ENCODE measurements at regions not wholly inside any gene's neighbourhood (a gene's known extent, or its start where the extent isn't known, plus 50 kb on each side); places are given as distances from the start of the nearest gene placed in this dataset.

DNA sequence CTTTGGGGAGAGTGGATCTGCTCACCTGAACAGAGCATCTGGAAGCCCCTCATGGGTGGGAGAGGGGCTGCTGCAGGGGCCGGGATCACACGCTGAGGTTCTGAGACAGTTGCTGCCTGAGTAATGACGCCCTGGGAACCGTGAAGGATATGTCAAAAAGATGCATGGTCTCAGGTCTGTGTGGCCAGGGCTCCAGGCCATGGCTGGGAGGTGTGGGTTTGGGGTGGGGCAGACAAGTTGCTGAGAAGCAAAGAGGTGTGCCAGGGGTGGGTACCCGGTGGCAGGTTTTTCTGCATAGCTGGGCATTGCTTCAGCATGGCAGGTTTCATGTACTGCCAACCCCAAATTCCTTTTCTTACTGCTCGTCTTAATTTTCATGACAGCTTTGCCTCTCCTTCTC is 133.5 kb downstream of the RPIA start:
- TF ChIP-seq, protein P1, sequence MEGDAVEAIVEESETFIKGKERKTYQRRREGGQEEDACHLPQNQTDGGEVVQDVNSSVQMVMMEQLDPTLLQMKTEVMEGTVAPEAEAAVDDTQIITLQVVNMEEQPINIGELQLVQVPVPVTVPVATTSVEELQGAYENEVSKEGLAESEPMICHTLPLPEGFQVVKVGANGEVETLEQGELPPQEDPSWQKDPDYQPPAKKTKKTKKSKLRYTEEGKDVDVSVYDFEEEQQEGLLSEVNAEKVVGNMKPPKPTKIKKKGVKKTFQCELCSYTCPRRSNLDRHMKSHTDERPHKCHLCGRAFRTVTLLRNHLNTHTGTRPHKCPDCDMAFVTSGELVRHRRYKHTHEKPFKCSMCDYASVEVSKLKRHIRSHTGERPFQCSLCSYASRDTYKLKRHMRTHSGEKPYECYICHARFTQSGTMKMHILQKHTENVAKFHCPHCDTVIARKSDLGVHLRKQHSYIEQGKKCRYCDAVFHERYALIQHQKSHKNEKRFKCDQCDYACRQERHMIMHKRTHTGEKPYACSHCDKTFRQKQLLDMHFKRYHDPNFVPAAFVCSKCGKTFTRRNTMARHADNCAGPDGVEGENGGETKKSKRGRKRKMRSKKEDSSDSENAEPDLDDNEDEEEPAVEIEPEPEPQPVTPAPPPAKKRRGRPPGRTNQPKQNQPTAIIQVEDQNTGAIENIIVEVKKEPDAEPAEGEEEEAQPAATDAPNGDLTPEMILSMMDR (conservative IDR thresholded peaks at IDR 0.05; ENCODE audit: low read depth in 2 of 2), result no peak
- TF ChIP-seq EZH2phosphoT487 (IDR thresholded peaks at IDR 0.05; ENCODE audit: unreplicated experiment) (no peak), EZH2 (IDR thresholded peaks at IDR 0.05; ENCODE audit: low read depth, unreplicated experiment) (no peak), POLR2AphosphoS5 (IDR thresholded peaks at IDR 0.05; ENCODE audit: low read depth) (no peak), ZNF331 (CRISPR knock-in tag; IDR thresholded peaks at IDR 0.05; ENCODE audit: low read depth) (no peak), NANOG (IDR thresholded peaks at IDR 0.05; ENCODE audit: borderline replicate concordance) (no peak), CREB1 (CRISPR knock-in tag; IDR thresholded peaks at IDR 0.05; ENCODE audit: low read depth) (no peak)
- TF ChIP-seq, protein P2, sequence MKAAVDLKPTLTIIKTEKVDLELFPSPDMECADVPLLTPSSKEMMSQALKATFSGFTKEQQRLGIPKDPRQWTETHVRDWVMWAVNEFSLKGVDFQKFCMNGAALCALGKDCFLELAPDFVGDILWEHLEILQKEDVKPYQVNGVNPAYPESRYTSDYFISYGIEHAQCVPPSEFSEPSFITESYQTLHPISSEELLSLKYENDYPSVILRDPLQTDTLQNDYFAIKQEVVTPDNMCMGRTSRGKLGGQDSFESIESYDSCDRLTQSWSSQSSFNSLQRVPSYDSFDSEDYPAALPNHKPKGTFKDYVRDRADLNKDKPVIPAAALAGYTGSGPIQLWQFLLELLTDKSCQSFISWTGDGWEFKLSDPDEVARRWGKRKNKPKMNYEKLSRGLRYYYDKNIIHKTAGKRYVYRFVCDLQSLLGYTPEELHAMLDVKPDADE (IDR thresholded peaks at IDR 0.05), result no peak
- TF ChIP-seq, protein P3, sequence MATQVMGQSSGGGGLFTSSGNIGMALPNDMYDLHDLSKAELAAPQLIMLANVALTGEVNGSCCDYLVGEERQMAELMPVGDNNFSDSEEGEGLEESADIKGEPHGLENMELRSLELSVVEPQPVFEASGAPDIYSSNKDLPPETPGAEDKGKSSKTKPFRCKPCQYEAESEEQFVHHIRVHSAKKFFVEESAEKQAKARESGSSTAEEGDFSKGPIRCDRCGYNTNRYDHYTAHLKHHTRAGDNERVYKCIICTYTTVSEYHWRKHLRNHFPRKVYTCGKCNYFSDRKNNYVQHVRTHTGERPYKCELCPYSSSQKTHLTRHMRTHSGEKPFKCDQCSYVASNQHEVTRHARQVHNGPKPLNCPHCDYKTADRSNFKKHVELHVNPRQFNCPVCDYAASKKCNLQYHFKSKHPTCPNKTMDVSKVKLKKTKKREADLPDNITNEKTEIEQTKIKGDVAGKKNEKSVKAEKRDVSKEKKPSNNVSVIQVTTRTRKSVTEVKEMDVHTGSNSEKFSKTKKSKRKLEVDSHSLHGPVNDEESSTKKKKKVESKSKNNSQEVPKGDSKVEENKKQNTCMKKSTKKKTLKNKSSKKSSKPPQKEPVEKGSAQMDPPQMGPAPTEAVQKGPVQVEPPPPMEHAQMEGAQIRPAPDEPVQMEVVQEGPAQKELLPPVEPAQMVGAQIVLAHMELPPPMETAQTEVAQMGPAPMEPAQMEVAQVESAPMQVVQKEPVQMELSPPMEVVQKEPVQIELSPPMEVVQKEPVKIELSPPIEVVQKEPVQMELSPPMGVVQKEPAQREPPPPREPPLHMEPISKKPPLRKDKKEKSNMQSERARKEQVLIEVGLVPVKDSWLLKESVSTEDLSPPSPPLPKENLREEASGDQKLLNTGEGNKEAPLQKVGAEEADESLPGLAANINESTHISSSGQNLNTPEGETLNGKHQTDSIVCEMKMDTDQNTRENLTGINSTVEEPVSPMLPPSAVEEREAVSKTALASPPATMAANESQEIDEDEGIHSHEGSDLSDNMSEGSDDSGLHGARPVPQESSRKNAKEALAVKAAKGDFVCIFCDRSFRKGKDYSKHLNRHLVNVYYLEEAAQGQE (IDR thresholded peaks at IDR 0.05; ENCODE audit: unreplicated experiment), result no peak
